DND-41 (cell line): ENCODE measurements at regions not wholly inside any gene's neighbourhood (a gene's known extent, or its start where the extent isn't known, plus 50 kb on each side); places are given as distances from the start of the nearest gene placed in this dataset.

Experiments used
- ATAC-seq: fragments of 200-7000 bp; cut with Tn5 transposase; 3 replicates; pipeline ENCODE4 v1.9.1; 2021; ENCODE audit warnings: low read depth; ENCODE audit not compliant: insufficient read depth
- DNase-seq: peaks from one replicate; pipeline ENCODE4 v3.0.0-alpha.2; 2020
- H2AFZ ChIP-seq: 2 replicates; pipeline ENCODE4 v1.6.0; 2012; ENCODE audit warnings: low read depth, low read length
- H3K27ac ChIP-seq: 2 replicates; pipeline ENCODE4 v1.5.1; 2012; ENCODE audit warnings: low read length, inconsistent platforms
- H3K27me3 ChIP-seq: fragments of 200-600 bp; sonication (generic); 2 replicates; pipeline ENCODE4 v1.6.0; 2012; ENCODE audit warnings: low read length, mild to moderate bottlenecking, inconsistent platforms; ENCODE audit not compliant: insufficient read depth, poor library complexity
- H3K36me3 ChIP-seq: 2 replicates; pipeline ENCODE4 v1.5.1; 2012; ENCODE audit warnings: low read length, inconsistent platforms; ENCODE audit not compliant: insufficient read depth
- H3K4me1 ChIP-seq: 2 replicates; pipeline ENCODE4 v1.5.1; 2012; ENCODE audit warnings: mild to moderate bottlenecking, low read length; ENCODE audit not compliant: insufficient read depth
- H3K4me2 ChIP-seq: 2 replicates; pipeline ENCODE4 v1.6.0; 2012; ENCODE audit warnings: mild to moderate bottlenecking, moderate library complexity, low read length, inconsistent platforms; ENCODE audit not compliant: insufficient read depth
- H3K4me3 ChIP-seq, 2 experiments: fragments of 200-600 bp in 1 of 2; shearing (Covaris generic) in 1 of 2; 2 replicates each; pipeline ENCODE4 v1.5.1; 2012 to 2016; ENCODE audit warnings: inconsistent platforms in 2 of 2, low read length in 2 of 2, mild to moderate bottlenecking in 2 of 2, low read depth in 1 of 2, moderate library complexity in 1 of 2
- H3K79me2 ChIP-seq: 2 replicates; pipeline ENCODE4 v1.6.0; 2012; ENCODE audit warnings: low read length, inconsistent platforms; ENCODE audit not compliant: insufficient read depth
- H3K9ac ChIP-seq: 2 replicates; pipeline ENCODE4 v1.6.0; 2012; ENCODE audit warnings: low read depth, mild to moderate bottlenecking, inconsistent platforms, low read length, moderate library complexity
- H3K9me3 ChIP-seq: 2 replicates; pipeline ENCODE4 v1.5.1; 2012; ENCODE audit warnings: low read length, moderate library complexity, mild to moderate bottlenecking, inconsistent platforms; ENCODE audit not compliant: insufficient read depth, severe bottlenecking
- H4K20me1 ChIP-seq: 2 replicates; pipeline ENCODE4 v1.6.0; 2012; ENCODE audit warnings: low read length; ENCODE audit not compliant: insufficient read depth
- CTCF ChIP-seq: IDR thresholded peaks from 2 replicates; pipeline ENCODE4 v1.5.1; 2012; ENCODE audit warnings: borderline replicate concordance, low read length, moderate library complexity, mild to moderate bottlenecking; ENCODE audit not compliant: poor library complexity, severe bottlenecking; ENCODE audit errors: extremely low read depth
- EZH2 ChIP-seq: IDR thresholded peaks from 3 replicates; pipeline ENCODE4 v1.6.1; 2012; ENCODE audit warnings: borderline replicate concordance, low read depth, mild to moderate bottlenecking, moderate library complexity, low read length, inconsistent platforms; ENCODE audit not compliant: severe bottlenecking

DNA sequence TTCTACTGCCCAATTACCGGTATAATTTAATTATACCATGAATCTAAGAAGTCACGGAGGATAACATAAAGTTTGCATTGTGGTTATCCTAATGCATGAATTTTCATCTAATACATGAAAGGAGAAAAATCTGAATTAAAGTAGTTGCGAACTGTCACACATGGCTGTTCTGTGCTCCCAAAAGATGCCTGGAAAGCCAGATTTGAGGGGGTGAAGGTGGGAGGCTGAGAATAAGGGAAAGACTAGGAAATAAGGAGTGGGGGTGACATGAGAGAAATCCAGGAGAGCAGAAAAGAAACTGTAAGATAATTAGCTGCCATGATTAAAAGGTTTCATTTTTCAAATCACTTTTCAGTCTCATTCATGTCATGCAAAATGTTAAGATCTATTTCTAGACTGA is 1582.7 kb downstream of the STIM2 start:
- no peaks in the 10 kb centered on the region for H3K36me3 ChIP-seq
- no peaks in the 10 kb centered on the region for H3K79me2 ChIP-seq
- no peak for TF ChIP-seq EZH2
- no peak for TF ChIP-seq CTCF
- no peak overlapping the region for H3K4me3 ChIP-seq
- no peak for ATAC-seq
- no peak overlapping the region for H3K9ac ChIP-seq
- no peak overlapping the region for H3K4me2 ChIP-seq
- no peaks in the 10 kb centered on the region for H3K27me3 ChIP-seq
- H3K27ac ChIP-seq = no peak overlapping the region
- H3K4me1 ChIP-seq = no peaks in the 10 kb centered on the region
- no peaks in the 10 kb centered on the region for H4K20me1 ChIP-seq
- no peaks in the 10 kb centered on the region for H3K9me3 ChIP-seq
- no peak overlapping the region for H2AFZ ChIP-seq
- no peak for DNase-seq

- Histone ChIP-seq H3K4me1 (no peaks in the 10 kb centered on the region), H3K79me2 (no peaks in the 10 kb centered on the region), H3K9ac (no peak overlapping the region), H3K36me3 (no peaks in the 10 kb centered on the region), H3K9me3 (no peaks in the 10 kb centered on the region), H2AFZ (no peak overlapping the region), H4K20me1 (no peaks in the 10 kb centered on the region), H3K27me3 (no peaks in the 10 kb centered on the region), H3K27ac (no peak overlapping the region), H3K4me2 (no peak overlapping the region), H3K4me3 (no peak overlapping the region)
- no peak for ATAC-seq
- DNase-seq = no peak
- no peak for TF ChIP-seq EZH2
- TF ChIP-seq CTCF = no peak
Observed at GRCh38 chr4:28443801-28444412, 1583.3 kb downstream of the STIM2 start.

- H4K20me1 ChIP-seq = no peaks in the 10 kb centered on the region
- no peak overlapping the region for H2AFZ ChIP-seq
- no peaks in the 10 kb centered on the region for H3K4me1 ChIP-seq
- no peak overlapping the region for H3K27ac ChIP-seq
- H3K9ac ChIP-seq = no peak overlapping the region
- DNase-seq = no peak
- H3K4me3 ChIP-seq = no peak overlapping the region
- no peak for ATAC-seq
- H3K9me3 ChIP-seq = no peaks in the 10 kb centered on the region
- no peak overlapping the region for H3K4me2 ChIP-seq
- H3K79me2 ChIP-seq = no peaks in the 10 kb centered on the region
- H3K27me3 ChIP-seq = no peaks in the 10 kb centered on the region
- TF ChIP-seq EZH2 (no peak), CTCF (no peak)
- H3K36me3 ChIP-seq = no peaks in the 10 kb centered on the region
Observed at GRCh38 chr4:28444886-28445496, 1584.3 kb downstream of the STIM2 start.

DNA sequence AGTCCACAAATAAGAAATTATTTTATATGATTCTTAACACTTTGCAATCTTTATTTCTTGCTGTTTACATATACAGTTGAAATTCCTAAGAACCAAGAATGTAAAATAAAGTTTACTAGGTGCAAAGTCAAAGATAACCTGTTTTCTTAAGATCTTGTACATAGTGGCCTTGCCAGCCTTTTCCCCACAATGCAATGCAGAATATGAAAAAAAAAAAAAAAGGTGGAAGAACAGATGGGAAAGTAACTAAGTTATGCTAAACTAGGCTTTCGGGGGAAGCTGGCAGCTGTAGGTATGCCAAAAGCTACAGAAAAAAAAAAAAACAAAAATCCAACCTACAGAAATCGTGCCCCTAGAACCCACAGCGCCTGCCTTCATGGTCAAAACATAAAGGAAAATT is 1588.4 kb downstream of the STIM2 start:
- TF ChIP-seq CTCF (no peak), EZH2 (no peak)
- H3K79me2 ChIP-seq = no peaks in the 10 kb centered on the region
- H4K20me1 ChIP-seq = no peaks in the 10 kb centered on the region
- H3K27me3 ChIP-seq = no peaks in the 10 kb centered on the region
- DNase-seq = no peak
- no peak overlapping the region for H3K27ac ChIP-seq
- H3K9ac ChIP-seq = no peak overlapping the region
- H3K9me3 ChIP-seq = no peaks in the 10 kb centered on the region
- H3K4me3 ChIP-seq = no peak overlapping the region
- H2AFZ ChIP-seq = no peak overlapping the region
- no peaks in the 10 kb centered on the region for H3K36me3 ChIP-seq
- no peak overlapping the region for H3K4me2 ChIP-seq
- no peaks in the 10 kb centered on the region for H3K4me1 ChIP-seq
- no peak for ATAC-seq
